GM13976 (cell line): ENCODE measurements at regions not wholly inside any gene's neighbourhood (a gene's known extent, or its start where the extent isn't known, plus 50 kb on each side); places are given as distances from the start of the nearest gene placed in this dataset.

Experiments
- DNase-seq: peaks from one replicate; pipeline ENCODE4 v3.0.0; 2012; ENCODE audit warnings: low spot score
- in situ Hi-C: fragments of 300-500 bp; cut with MboI; formaldehyde crosslinking; loops from one replicate; pipeline ENCODE4 v1.12.0; 2022; ENCODE audit warnings: low sequenced_read_pairs, mixed read lengths, inconsistent platforms; ENCODE audit not compliant: unreplicated experiment
- TF ChIP-seq, protein P1 (sequence below): IDR thresholded peaks from 2 replicates; pipeline ENCODE4 v1.5.1; 2012; ENCODE audit warnings: borderline replicate concordance, mild to moderate bottlenecking; ENCODE audit not compliant: insufficient read depth; ENCODE audit errors: extremely low read depth, missing control alignments, control extremely low read depth

DNA sequence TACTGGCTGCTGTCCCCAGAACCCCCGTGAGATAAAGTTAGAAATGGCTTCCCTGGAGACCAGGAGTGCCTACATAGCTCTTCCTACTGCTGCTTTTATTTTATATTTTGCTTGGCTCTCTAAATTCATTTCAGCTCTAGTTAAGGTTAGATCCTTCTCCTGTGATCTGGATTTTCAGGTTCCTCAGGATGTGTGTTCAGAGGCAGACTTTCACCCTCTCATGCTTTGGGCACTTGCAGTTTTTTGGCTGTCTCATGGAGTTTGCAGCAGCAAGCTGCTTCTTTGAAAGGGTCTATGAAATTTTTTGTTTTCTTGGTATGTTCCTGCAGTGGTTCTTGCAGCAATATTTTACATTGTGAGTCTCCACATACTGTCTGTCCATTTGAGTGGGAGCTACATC is 93.3 kb downstream of the ATP23 start:
- in situ Hi-C loops: no loop called here
- no peak for DNase-seq
- TF ChIP-seq, protein P1, sequence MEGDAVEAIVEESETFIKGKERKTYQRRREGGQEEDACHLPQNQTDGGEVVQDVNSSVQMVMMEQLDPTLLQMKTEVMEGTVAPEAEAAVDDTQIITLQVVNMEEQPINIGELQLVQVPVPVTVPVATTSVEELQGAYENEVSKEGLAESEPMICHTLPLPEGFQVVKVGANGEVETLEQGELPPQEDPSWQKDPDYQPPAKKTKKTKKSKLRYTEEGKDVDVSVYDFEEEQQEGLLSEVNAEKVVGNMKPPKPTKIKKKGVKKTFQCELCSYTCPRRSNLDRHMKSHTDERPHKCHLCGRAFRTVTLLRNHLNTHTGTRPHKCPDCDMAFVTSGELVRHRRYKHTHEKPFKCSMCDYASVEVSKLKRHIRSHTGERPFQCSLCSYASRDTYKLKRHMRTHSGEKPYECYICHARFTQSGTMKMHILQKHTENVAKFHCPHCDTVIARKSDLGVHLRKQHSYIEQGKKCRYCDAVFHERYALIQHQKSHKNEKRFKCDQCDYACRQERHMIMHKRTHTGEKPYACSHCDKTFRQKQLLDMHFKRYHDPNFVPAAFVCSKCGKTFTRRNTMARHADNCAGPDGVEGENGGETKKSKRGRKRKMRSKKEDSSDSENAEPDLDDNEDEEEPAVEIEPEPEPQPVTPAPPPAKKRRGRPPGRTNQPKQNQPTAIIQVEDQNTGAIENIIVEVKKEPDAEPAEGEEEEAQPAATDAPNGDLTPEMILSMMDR: no peak

DNA sequence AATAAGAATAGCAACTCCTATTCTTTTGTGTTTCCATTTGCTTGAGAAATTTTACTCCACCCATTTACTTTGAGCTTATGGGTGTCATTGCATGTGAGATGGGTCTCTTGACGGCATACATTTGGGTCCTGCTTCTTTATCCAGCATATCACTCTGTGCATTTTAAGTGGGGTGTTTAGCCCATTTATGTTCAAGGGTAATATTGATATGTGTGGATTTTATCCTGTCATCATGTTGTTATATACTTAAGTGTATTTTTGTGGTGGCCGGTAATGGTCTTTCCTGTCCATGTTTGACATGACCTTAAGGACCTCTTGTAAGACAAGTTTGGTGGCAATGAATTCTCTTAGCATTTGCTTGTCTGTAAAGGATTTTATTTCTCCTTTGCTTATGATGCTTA is 100.1 kb downstream of the ATP23 start:
- in situ Hi-C loops: no loop called here
- no peak for DNase-seq
- TF ChIP-seq, protein P1: no peak

DNA sequence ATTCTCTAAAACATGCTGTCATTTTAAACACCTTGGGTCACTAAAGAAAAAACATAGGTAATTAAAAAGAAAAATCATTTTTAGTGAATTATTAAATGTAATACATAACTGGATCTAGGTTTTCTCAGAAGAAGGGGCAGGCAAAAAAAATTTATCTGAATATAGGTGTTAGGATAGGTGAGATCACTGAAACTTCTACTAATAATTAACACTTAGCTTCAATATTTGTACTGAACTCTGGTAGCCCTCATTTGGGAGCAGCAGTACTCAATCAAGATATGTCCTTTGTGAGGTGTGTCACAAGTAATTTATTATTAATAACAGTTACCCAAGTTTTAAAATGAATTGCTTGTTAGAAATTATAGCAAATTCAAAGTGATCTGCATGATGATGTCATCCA is 103.6 kb downstream of the ATP23 start:
- in situ Hi-C loops: no loop called here
- TF ChIP-seq, protein P1: no peak
- DNase-seq: no peak

DNA sequence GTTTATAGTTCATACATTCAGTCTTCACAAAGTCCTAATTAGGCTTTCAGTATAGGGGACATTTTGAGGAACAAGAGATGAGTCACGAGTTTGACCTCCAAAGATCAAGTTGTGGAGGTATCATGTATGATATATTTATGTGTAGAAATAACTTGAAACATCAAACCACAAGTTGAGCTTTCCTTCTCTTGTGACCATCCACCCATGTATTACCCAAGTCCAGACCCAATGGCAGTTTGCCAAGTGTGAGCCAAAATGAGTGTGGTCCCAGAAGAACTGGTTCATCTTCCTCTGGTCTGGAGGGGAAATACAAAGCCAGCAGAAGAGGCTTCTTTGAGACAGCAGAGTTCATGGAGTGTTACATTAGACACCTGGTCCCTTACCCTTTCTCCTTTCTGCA is 104.9 kb downstream of the ATP23 start:
- in situ Hi-C loops: no loop called here
- no peak for DNase-seq
- TF ChIP-seq, protein P1: no peak

DNA sequence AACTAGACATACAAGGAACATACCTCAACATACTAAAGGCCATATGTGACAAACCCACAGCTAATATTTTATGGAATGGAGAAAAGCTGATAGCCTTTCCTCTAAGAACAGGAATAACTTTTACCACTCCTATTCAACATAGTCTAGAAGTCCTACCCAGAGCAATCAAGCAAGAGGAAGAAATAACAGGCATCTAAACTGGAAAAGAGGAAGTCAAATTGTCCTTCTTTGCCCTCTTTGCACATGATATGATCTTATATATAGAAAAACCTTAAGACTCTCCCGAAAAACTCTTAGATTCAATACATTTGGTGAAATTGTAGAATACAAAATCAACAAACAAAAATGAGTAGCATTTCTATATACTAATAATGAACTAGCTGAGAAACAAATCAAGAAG is 110.0 kb downstream of the ATP23 start:
- in situ Hi-C loops: no loop called here
- TF ChIP-seq, protein P1: no peak
- no peak for DNase-seq

DNA sequence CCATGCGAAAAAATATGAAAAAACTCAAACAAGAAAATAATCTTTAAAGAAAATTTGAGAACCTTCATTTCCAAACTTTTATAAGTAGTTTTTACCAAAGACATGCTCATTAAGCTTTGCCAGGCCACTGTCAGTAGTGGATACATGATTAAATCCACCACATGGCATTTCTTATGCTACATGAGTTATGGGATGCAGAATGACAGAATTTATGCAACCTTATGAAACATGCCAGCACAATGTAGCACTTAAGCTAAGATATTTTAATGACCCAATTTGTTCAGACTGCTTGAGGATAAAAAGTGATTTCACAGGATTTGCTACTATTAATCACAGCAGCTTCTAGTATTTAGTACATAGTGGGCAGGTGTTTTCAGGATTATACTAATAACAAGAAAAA is 123.3 kb downstream of the ATP23 start:
- DNase-seq: no peak
- TF ChIP-seq, protein P1: no peak
- in situ Hi-C loops: no loop called here

DNA sequence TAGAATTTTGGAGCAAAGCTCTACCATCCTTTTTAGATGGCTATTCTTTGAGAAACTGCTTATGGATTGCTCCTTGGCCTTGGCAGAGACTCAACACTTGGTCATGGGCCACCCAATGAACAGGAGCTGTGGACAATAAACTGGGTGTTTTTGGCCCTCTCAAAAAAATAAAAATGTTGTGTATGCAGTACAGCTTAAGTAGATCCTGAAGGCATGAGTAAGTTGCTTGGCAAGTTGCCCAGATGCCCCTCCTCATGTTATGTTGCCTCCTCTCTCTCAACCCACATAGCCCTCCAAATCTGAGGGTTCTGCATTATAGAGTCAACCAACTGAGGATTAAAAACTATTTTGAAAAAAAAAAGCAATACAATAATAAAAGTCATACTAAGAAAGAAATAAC is 124.9 kb downstream of the ATP23 start:
- DNase-seq: no peak
- in situ Hi-C loops: no loop called here
- TF ChIP-seq, protein P1: no peak
